GM10266 (cell line): ENCODE measurements at regions not wholly inside any gene's neighbourhood (a gene's known extent, or its start where the extent isn't known, plus 50 kb on each side); places are given as distances from the start of the nearest gene placed in this dataset.

Experiments
- DNase-seq: peaks from one replicate; pipeline ENCODE4 v3.0.0; 2012; ENCODE audit errors: extremely low spot score
- CTCF ChIP-seq: IDR thresholded peaks from 2 replicates; pipeline ENCODE4 v1.5.1; 2012; ENCODE audit warnings: mild to moderate bottlenecking, low read depth; ENCODE audit not compliant: control insufficient read depth, insufficient read depth; ENCODE audit errors: missing control alignments

GRCh38 chr5:24026288-24026687, 518.9 kb downstream of the PRDM9 start:
- no peak for DNase-seq
- no peak for TF ChIP-seq CTCF

- TF ChIP-seq CTCF = no peak
- no peak for DNase-seq
These were observed 535.3 kb downstream of the PRDM9 start for GRCh38 chr5:24042688-24043087.

- TF ChIP-seq CTCF = no peak
- DNase-seq = no peak
These were observed 537.6 kb downstream of the PRDM9 start for GRCh38 chr5:24045046-24045445.

- no peak for TF ChIP-seq CTCF
- DNase-seq = no peak
These were observed 546.3 kb downstream of the PRDM9 start for GRCh38 chr5:24053737-24054136.

- no peak for DNase-seq
- TF ChIP-seq CTCF = no peak
These were observed 551.6 kb downstream of the PRDM9 start for GRCh38 chr5:24059006-24059405.

- DNase-seq = no peak
- no peak for TF ChIP-seq CTCF
These were observed 552.3 kb downstream of the PRDM9 start for GRCh38 chr5:24059716-24060115.

GRCh38 chr5:24065779-24066178, 558.4 kb downstream of the PRDM9 start:
- no peak for TF ChIP-seq CTCF
- DNase-seq = no peak

GRCh38 chr5:24067208-24067607, 559.8 kb downstream of the PRDM9 start:
- TF ChIP-seq CTCF = no peak
- no peak for DNase-seq
